Testis (tissue), 2 donors: ENCODE measurements at regions not wholly inside any gene's neighbourhood (a gene's known extent, or its start where the extent isn't known, plus 50 kb on each side); places are given as distances from the start of the nearest gene placed in this dataset.

Experiments used
- CTCF ChIP-seq, 3 experiments: fragments of 450-650 bp in 2 of 3; fragments of 200-600 bp in 1 of 3; sonication (generic) in 1 of 3; IDR thresholded peaks; one replicate each; pipeline ENCODE4 v1.5.1; 2016 to 2019; ENCODE audit warnings: antibody characterized with exemption in 3 of 3, mild to moderate bottlenecking in 2 of 3, moderate library complexity in 1 of 3
- POLR2A ChIP-seq: fragments of 450-650 bp; IDR thresholded peaks from one replicate; pipeline ENCODE4 v1.6.1; 2017; ENCODE audit warnings: antibody characterized with exemption, mild to moderate bottlenecking, moderate library complexity

- TF ChIP-seq CTCF (IDR thresholded peaks at IDR 0.05) (no peak), POLR2A (no peak)
Observed at GRCh38 chr4:185869427-185869826, 57.4 kb upstream of the SORBS2 start.
